ENCODE measurements at regions not wholly inside any gene's neighbourhood (a gene's known extent, or its start where the extent isn't known, plus 50 kb on each side); places are given as distances from the start of the nearest gene placed in this dataset.

DNA sequence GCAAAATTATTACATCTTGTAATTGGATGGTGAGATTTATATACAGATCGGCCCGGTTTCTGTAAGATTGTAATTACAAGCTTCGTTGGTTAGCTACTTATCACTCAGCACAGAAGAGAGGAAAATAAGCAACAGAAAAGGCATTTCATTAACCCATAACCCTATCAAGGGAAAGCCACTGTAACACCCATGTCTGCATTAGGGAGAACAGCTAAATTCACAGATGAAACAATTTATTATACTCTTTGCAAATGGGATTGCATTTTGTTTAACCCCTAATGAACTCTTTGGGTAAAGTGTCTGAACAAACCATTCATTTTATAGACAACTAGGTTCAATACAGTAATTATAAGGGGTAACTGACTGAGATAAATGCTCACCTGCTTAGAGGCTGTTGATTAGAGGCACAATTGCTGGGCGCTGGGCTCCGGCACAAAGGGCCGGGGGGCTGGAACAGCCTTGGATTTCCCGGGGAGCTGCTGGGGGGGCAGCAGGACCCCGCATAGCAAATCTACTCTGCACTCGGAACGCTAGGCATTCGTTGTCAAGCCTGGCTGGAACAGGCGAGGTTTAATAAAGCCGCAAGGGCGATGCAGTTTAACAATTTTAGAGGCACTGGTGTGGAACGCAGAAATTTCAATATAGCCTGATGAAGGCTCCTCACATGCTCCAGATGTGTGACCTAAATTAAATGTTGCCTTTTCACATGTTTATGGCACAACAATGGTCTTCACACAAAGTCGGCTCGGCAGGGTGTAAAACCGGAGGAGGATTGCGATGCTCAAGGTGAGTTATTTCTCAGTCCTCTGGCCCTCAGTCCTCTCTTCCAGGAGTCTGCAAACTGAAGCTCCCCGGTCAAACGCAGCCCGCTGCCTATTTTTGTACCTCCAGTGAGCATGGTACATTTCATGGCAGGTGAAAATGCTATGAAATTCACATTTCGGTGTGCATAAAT, 134.0 kb upstream of the IRX6 start:
- ChIA-PET POLR2A (no interaction called here), CTCF (no interaction called here)
- Mint-ChIP-seq H3K27ac (no peak overlapping the region), H3K27me3 (peaks cover 9% of the 10 kb centered on the region), H3K9me3 (peaks cover 2% of the 10 kb centered on the region), H3K4me1 (no peaks in the 10 kb centered on the region), H3K36me3 (ENCODE audit: low read depth) (no peaks in the 10 kb centered on the region), H3K4me3 (no peak overlapping the region)
- no peak for DNase-seq
- TF ChIP-seq, protein P1, sequence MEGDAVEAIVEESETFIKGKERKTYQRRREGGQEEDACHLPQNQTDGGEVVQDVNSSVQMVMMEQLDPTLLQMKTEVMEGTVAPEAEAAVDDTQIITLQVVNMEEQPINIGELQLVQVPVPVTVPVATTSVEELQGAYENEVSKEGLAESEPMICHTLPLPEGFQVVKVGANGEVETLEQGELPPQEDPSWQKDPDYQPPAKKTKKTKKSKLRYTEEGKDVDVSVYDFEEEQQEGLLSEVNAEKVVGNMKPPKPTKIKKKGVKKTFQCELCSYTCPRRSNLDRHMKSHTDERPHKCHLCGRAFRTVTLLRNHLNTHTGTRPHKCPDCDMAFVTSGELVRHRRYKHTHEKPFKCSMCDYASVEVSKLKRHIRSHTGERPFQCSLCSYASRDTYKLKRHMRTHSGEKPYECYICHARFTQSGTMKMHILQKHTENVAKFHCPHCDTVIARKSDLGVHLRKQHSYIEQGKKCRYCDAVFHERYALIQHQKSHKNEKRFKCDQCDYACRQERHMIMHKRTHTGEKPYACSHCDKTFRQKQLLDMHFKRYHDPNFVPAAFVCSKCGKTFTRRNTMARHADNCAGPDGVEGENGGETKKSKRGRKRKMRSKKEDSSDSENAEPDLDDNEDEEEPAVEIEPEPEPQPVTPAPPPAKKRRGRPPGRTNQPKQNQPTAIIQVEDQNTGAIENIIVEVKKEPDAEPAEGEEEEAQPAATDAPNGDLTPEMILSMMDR (IDR thresholded peaks at IDR 0.05): no peak
- no peak for ATAC-seq (ENCODE audit: low read depth)
- intact Hi-C loops (cut with micrococcal nuclease): no loop called here

DNA sequence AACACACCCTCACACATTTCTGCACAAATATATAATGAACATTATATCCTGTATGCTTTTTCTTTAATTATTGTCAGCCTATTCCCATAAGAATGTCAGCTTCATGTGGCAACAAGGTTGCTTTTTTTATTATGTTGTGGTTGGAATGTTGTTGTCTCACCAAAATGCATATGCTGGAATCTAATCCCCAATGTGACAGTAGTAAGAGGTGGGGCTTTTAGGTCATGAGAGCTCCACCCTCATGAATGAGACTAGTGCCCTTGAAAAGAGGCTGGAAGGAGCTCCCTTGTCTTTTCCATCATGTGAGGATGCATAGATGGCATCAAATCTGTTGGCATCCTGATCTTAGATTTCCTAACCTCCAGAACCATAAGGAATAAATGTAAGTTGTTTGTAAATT, 131.3 kb upstream of the IRX6 start:
- ATAC-seq (ENCODE audit: low read depth): no peak
- intact Hi-C loops (cut with micrococcal nuclease): no loop called here
- CTCF ChIA-PET: no interaction called here
- no peak overlapping the region for H3K4me3 Mint-ChIP-seq
- peaks cover 2% of the 10 kb centered on the region for H3K9me3 Mint-ChIP-seq
- TF ChIP-seq, protein P1 (IDR thresholded peaks at IDR 0.05): no peak
- no peaks in the 10 kb centered on the region for H3K4me1 Mint-ChIP-seq
- no peak overlapping the region for H3K27ac Mint-ChIP-seq
- POLR2A ChIA-PET: no interaction called here
- no peak for DNase-seq
- H3K27me3 Mint-ChIP-seq: peaks cover 7% of the 10 kb centered on the region
- no peaks in the 10 kb centered on the region for H3K36me3 Mint-ChIP-seq (ENCODE audit: low read depth)

DNA sequence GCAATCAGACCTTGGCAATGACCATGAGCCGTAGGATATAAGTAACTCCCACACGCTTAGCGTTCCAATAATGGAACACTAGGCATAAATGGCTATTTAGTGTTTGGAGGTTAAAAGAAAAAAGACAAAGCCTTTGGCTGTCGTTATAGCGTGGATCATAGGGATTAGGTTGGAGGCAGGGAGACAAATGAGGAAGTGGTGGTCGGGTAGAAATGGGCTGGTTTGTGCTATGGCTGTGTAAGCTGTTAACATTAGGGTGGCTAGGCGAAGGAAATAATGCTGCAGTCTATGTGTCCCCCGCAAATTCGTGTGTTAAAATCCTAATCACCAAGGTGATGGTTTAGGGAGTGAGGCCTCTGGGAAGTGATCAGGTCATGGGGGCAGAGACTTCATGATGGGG, 120.4 kb upstream of the IRX6 start:
- H3K27ac Mint-ChIP-seq: no peak overlapping the region
- POLR2A ChIA-PET: no interaction called here
- TF ChIP-seq, protein P1 (IDR thresholded peaks at IDR 0.05): no peak
- H3K4me1 Mint-ChIP-seq: no peaks in the 10 kb centered on the region
- H3K9me3 Mint-ChIP-seq: no peaks in the 10 kb centered on the region
- no peaks in the 10 kb centered on the region for H3K36me3 Mint-ChIP-seq (ENCODE audit: low read depth)
- H3K27me3 Mint-ChIP-seq: no peaks in the 10 kb centered on the region
- CTCF ChIA-PET: no interaction called here
- intact Hi-C loops (cut with micrococcal nuclease): no loop called here
- H3K4me3 Mint-ChIP-seq: no peak overlapping the region
- no peak for DNase-seq
- no peak for ATAC-seq (ENCODE audit: low read depth)

DNA sequence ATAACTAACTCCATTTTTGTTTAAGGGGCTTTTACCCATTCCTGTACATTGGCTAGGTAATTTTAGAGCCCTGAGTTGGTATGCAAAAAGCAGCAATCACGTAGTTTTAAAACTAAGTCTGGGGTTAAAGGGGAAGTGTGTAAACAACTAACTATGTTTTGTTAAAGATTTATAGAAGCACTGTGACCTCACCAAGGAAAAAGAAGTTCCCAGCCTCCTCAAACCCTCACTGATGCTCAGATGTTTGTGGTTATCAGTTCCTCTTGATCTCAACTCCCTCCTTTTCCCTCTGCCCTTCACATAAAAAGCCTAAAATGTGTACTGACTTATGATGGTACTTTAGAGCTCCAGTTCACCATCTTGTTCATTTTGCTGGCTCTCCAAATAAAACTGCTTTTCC, 119.9 kb upstream of the IRX6 start:
- H3K4me1 Mint-ChIP-seq: no peaks in the 10 kb centered on the region
- intact Hi-C loops (cut with micrococcal nuclease): no loop called here
- no peaks in the 10 kb centered on the region for H3K36me3 Mint-ChIP-seq (ENCODE audit: low read depth)
- TF ChIP-seq, protein P1 (IDR thresholded peaks at IDR 0.05): no peak
- no peak overlapping the region for H3K27ac Mint-ChIP-seq
- no peak for ATAC-seq (ENCODE audit: low read depth)
- no peaks in the 10 kb centered on the region for H3K27me3 Mint-ChIP-seq
- DNase-seq: no peak
- POLR2A ChIA-PET: no interaction called here
- CTCF ChIA-PET: no interaction called here
- no peak overlapping the region for H3K4me3 Mint-ChIP-seq
- no peaks in the 10 kb centered on the region for H3K9me3 Mint-ChIP-seq

DNA sequence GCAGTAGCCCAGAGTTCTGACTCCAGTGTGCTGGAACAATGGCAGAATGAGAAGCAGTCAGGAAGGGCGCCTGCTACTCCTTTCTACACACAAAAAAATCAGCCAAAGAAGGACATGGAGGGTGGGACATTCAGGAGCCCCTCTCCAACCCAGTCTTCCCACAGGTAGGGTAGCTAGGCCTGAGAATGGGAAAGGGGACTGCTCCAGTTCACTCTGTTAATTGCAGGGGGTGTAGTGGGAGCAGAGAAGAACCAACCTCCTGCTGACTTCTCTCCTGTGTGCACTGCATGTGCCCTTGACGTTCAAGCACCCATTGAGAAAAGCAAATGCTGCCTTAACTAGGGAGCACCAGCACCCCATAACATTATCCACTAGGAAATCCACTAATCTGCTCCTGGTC, 119.1 kb upstream of the IRX6 start:
- no peak for DNase-seq
- ChIA-PET CTCF (no interaction called here), POLR2A (no interaction called here)
- Mint-ChIP-seq H3K4me3 (no peak overlapping the region), H3K9me3 (no peaks in the 10 kb centered on the region), H3K36me3 (ENCODE audit: low read depth) (no peaks in the 10 kb centered on the region), H3K4me1 (no peaks in the 10 kb centered on the region), H3K27ac (no peak overlapping the region), H3K27me3 (no peaks in the 10 kb centered on the region)
- intact Hi-C loops (cut with micrococcal nuclease): no loop called here
- TF ChIP-seq, protein P1 (IDR thresholded peaks at IDR 0.05): no peak
- no peak for ATAC-seq (ENCODE audit: low read depth)
